HG03097 (cell line): ENCODE measurements at regions not wholly inside any gene's neighbourhood (a gene's known extent, or its start where the extent isn't known, plus 50 kb on each side); places are given as distances from the start of the nearest gene placed in this dataset.
"Not testable (repeated sequence)": the region's sequence is repeated elsewhere in the genome, so short reads cannot be mapped to it uniquely, and the experiment has no call there.

Source experiments
- ATAC-seq: cut with Tn5 transposase; IDR thresholded peaks from one replicate; pipeline ENCODE4 v1.9.1; 2021; ENCODE audit not compliant: unreplicated experiment, low FRiP score

DNA sequence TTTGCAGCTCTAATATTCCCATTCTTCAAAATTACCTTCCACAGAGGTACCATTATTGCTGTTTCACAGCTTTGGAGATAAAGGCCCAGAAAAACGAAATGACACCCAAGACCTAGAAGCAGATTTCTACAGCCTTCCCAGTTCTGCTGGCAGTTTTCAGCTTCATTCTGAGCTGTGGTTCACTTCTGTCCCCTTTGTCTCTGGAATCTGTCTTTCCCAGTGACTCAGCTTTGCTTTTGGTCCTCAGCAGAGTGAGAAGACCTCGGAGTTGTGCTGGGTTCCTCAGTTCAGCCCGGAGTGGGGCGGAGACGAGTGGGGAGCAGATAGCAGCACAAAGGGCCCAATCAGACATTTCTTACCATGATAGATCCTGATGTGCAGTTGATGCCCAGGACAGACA, 180.7 kb upstream of the CXCR4 start:
- ATAC-seq = no peak

DNA sequence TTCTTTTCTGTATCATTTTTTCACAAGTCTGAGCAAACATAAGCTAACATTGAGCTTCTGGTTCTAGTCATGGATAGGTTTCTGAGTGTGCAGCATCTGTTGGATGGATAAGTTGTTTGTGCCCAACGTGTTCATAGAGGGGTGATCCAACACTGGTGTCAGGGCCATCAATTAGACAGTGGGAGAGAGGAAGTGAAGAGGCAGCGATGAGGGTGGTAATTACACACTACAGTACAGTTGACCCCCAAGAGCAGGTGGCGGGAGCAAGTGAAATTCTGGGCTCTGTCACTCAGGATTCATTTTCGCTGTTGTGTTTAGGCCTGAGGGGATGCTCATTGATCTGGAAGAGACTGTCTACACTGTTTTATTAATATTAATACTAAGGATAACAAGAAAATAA, 180.0 kb upstream of the CXCR4 start:
- ATAC-seq = no peak

DNA sequence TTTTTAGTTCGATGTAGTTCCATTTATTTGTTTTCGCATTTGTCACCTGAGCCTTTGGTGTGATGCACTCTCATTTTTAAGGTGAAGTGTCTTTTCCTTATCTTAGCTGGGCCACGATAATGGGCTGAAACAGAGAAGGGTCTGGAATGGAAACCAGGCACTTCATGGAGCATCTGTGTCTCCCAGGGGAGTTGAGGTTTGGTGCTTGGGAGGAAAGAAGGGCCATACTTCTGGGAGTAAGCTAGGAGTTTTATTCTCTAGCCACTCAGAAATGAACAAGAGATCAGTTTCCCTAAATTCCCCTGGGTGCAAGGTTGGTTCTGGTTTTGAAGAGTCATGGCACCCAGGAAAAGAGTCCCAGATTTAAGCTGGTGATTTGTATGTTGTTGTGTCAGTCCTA, 179.4 kb upstream of the CXCR4 start:
- no peak for ATAC-seq

DNA sequence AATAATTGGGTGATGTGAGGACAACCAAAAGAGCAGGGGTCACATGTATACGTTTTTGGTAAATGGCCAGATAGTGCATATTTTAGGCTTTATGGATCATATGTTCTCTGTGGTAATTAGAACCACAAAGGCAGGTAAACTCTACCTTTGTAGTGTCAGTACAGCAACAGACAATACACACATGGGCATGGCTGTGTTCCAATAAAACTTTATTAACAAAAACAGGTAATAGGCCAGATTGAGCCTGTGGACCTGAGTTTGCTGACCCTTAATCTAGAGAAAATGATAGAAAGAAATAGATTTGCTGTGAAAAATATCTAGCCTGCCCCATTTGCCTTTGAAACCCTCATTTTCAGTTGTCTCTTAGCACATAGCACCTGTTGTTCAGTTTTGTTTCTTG, 177.2 kb upstream of the CXCR4 start:
- no peak for ATAC-seq

DNA sequence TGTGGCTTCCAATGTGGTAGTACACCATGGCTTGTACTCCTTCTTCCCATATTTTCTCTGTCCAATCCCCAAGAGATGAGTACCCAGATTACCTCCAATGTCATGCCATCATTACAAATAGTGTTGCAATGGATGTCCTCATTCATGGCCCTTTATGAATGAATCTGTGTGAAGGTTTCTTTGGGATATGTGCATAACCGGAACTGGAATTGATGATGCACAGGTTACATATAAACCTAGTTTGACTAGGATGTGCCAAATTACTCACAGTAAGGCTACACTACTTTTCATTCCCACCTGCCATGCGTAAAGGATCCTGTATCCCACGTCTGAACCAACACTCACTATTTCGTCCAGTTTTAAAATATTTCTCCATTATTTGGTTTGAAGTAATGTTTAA, 173.9 kb upstream of the CXCR4 start:
- no peak for ATAC-seq

DNA sequence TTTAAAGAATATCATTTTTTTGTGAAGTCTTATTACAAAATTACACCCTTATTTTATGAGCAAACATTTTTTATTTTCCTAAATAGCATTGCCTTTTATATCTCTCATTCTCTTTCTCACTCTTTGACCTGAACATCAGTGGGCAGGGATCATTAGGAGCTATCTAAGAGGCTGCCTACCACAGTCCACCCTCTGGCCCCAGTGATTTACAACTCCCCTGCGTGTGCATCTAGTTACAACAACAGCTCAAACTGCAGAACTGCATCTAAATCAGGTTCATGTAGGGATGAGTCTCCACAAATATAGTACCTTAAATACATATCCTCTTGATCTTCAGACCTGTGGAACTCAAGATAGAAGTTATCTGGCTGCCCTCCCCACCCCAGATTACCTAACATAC, 172.4 kb upstream of the CXCR4 start:
- ATAC-seq = no peak

DNA sequence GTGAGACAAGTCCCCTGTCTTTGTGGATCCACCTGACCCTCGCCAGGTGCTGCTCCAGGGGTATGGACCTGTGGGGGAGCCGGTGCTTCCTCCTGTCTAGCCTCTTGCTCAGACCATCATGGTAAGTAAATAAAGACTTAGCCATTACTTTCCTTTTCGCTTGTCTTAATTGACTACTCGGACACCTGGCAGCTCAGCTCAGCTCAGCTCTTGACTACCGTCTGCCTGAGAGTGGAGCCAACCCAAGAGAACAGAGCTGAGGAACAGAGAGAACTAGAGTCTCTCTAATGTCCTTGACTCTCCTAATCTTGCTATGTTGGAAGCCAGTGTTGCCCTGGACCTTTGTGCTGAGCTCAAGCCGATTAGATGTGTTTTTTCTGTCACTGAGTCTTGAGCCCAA, 170.3 kb upstream of the CXCR4 start:
- ATAC-seq = no peak

DNA sequence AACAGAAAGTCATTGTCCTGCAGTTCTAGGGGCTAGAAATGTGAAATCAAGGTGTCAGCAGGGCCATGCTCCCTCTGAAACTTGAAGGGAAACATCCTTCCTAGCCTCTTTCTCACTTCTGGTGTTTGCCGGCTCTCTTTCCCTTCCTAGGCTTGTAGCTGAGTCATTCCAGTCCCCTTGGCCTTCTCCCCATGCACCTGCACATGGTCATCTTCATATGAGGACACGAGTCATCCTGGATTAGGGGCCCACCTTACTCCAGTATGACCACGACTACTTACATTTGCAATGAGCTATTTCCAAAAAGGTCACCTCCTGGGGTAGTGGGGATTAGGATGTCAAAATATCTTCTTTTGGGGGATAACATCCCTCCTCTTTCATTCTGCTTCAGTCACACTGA, 168.5 kb upstream of the CXCR4 start:
- no peak for ATAC-seq

DNA sequence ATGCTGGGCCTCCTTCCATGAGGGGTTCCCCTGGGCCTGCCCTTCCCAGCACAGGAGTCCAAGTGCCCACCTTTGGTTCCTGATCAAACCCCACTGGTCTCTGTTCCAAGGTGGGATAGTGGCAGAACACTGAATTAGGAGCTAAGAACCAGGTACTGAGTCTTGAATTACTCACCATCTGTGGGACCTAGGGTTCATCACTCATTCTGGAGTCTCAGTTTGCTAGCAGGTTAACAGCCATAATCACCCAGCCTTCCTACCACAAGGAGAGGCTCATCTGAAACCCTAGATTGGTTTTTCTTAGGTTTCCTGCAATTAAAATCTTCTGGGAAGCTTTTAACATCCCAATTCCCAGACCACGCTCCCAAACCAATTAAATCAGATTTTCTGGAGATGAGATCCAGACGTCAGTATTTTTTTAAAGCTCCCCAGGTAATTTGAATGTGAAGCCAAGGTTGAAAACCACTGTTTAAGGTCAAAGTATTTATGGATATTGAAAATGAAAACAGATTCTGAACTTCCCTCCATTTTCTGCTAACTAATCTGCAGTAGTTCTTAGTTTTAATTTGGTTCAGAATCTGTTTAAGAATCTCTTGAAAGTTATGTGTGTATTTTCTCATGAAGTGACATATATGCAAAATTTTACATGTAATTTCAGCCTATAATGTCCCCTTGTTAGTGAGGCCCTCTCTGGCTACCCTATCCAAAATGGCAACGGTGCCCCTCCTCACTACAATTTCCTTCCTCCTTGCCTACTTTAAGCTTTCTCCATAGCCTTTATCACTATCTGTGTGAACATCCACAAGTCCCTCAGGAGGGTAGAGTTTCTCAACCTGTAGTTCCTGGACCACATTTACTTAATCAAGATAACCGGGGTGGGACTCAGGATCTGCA, 166.5 kb upstream of the CXCR4 start:
- ATAC-seq = no peak

DNA sequence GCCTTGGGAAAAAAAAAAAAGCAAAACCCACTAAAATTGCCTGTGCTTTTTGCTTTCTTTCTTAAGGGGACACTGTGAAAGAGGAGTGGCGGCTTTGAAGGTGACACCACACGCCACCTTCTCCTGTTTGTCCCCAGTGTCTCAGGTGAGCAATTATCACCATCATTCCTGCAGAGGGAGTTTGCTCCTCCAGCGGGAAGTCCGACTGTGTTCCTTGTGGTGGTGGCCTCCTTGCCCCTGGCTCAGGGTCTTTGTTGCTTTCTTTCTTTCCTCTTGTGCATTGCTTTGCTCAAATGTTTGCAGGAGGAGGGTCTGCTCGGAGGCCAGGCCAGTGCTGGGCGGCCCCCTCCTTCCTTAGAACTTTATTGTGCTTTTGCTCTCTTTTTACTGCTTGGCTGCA, 164.3 kb upstream of the CXCR4 start:
- no peak for ATAC-seq

DNA sequence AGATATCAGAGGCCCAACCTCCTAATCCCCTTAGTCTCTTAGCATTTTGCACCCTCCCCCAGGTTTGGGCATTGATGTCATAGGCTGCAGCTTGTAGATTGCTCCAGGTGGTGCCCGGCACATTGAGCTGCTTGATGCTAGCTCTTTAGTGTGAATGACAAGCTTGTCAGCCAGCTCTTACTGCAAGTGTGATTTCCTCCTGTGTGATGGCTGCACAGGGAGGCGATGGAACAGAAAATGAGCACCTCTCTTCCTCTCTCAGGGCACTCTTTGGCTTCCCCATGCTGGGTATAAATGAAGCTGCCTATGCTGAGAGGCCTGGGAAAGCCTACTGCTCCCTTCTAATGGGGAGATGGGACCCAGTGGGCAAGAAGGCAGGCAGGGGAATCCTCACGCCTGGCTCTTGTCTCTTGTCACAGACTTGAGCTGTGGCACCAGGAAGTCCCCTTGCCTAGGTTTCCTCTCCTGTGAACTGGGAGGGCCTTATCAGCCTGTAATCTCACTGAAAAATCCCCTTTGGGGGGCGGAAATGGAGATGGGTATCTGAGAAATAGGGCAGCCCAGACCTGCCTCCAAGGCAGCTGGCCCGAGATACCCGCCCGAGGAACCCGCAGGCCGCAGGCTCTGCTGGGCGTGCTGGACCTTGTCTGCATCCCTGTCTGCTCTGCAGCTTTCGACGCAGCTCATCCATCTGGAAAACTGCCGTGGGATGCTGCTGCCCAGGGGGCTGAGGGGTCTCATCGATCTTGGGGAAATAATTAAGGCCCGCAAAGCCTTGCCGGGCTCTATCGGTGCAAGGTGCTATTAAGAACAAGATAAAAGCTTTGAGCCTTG, 163.5 kb upstream of the CXCR4 start:
- no peak for ATAC-seq

DNA sequence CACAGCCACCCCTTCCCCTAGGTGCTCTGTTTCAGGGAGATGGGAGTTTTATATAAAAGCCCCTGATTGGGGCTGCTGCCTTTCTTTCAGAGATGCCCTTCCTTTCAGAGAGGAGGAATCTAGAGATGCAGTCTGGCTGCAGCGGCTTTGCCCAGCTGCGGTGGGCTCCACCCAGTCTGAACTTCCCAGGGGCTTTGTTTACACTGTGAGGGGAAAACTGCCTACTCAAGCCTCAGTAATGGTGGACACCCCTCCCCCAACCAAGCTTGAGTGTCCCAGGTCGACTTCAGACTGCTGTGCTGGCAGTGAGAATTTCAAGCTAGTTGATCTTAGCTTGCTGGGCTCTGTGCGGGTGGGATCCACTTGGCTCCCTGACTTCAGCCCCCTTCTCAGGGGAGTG, 148.4 kb upstream of the CXCR4 start:
- ATAC-seq = not testable (repeated sequence)

DNA sequence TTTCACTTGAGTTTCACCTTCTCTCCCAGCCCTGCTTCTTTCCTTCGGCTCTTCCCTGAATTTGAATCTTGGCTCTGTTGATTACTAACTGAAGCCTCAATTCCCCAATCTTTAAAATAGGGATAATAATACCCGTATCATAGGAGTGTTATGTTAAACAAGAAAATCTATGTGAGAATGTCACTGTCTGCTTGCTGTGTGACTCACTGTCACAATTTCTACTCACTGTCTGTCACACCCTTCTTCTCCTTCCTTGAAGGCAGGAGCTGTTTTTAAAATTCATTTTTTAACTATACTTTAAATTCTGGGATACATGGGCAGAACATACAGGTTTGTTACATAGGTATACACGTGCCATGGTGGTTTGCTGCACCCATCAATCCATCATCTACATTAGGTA, 141.6 kb upstream of the CXCR4 start:
- no peak for ATAC-seq

DNA sequence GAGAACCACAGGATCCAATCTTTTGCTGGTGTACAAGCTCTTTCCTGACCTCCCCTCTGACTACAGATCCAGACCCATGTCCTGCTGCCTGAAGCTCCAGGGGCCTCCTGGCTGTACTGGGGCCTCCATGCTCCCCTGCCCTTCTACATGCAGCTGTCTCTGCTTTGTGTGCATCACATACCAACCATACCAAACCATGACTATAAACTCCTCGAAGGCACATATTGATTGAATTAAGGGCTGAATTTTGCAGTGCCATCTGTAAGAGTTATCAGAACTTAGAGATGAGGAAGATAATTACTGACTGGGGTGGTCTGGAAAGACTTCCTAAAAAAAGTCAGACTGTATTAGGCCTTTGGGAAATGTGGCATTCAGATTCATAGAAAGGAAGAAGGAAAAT, 139.9 kb upstream of the CXCR4 start:
- ATAC-seq = no peak

DNA sequence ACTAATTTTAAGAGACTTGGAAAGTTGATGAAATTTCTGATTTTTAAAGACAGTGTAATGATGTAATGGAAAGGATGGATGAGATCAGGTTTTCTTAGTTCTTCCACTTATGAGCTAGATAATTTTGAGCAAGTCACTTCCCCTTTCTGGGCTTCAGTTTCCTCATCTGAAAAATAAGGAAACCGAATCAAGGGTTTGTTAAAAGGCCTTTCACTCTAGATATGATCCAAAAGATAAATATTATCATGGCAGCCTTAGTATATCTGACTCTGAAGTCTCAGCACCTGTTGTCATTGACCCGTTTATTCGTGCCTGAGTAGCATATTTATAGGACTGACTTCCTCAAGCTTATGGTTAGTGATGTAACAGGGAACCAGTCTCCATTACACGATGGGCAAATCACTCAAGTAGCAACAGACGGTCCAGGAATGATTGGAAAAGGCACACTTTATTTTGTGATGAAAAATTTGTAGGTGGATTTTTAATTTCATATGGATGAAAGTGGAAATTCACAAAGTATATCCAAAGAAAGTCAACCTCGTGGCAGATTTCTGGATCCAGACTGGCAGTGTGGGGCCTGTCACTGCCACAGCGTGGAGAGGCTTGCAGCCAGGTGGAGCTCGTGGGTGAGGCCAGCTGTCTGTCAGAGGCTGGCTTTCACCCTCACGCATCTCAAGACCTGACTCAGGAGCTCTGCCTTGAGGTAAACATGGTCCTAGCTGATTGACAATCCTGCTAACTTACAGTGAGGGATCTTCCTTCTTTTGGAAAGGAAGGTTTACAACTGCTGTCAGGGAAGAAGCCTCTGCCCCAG, 137.9 kb upstream of the CXCR4 start:
- no peak for ATAC-seq

DNA sequence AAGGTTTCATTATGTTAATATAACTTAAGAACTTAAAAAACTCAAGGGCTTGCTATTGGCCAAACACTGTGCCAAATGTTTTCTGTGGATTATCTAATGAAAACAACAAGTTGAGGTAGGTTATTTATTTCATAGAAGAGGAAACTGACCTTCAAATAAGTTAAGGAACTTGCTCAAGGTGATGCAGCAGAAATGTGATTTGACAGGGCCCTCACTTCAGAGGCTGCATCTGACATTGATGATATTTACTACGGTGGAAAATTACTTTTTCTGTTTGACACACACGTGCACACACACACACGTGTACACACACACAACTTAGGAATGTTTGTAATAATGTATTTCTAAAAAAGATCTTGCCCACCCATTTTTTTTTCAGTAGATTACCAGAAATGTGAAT, 137.2 kb upstream of the CXCR4 start:
- ATAC-seq = no peak

DNA sequence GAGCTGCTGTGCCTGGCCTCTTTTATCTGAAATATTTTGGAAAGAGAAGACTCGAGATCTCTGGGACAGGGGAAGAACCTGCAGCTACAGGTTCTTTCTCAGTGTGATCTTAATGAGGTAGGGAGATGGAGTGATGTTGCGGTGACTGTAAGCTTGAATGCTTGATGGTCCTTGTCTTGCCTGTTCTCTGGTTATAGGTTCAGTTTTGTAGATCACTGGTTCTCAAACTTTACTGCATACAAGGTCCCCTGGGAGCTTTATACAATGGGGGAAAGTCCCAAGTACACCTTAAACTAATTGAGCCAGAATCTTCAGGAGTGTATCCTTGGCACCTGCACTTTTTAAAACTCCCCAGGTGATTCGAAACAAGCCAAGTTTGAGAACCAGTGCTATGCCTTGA, 136.7 kb upstream of the CXCR4 start:
- no peak for ATAC-seq

DNA sequence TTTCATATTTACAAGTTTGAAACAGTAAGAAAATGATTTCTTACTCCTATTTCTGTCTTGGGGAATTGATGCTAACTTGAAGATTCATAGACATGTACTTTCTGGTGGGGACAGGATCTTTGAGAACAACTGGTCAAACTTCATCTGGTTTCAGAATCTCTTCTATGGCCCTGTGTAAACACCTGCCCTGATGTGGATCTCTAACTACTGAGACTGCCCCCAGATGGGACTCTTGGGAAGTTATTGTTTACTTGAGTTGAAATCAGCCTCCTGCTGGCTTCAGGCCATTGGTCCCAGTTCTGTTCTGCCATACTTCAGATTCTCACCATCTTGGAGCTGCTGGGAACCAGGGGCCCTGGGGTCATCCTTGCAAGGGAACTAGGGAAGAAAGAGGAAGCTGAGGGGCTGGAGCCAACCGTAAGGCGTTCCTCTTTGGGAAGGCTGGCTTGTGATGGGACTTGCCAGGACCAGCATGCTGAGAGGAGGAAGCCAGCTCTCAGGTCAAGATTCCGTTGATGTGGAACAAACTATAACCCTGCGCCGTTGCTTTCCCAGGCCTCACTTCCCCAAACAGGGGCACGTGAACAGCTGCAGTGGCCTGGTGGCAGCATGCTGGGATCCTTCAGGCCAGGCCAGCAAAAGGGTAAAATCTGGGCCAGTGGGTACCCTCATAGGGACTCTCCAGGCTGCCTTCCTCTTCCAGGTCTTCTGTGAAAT, 135.5 kb upstream of the CXCR4 start:
- ATAC-seq = no peak

DNA sequence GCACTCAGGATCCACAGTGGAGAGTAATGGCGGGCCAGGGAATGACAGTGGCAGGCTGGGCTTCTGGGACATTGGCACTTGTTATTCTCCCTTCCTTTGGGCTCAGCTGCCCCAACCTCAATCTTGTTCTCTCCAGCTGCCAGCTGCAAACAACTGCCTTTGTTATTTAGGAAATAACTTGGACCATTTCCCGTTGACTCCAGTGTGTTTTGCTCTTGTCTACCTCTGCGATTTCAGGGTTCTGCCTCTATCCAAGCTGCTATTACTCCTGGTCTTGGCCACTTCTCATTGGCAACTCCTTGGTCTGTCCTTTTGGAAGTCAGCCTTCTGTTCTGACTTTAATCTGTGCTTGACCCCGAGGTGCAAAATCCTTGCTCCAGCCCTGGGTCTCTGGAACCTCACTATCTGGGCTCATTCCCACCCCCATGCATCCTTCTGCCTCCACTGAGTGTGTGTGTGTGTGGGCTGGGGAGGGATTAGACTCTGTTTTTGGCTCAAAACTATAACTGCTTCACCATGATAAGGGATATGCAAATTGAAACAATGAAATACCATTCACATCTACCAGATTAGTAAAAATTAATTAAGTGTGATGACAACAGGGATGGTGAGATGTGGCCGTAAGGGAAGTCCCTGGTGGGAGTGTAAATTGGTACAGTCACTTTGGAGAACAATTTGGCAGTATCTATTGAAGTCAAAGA, 134.1 kb upstream of the CXCR4 start:
- ATAC-seq = no peak
